Activated CD8-positive, alpha-beta T cell treated with anti-CD3 and anti-CD28 coated beads for 36 hours (primary cell): ENCODE measurements at regions not wholly inside any gene's neighbourhood (a gene's known extent, or its start where the extent isn't known, plus 50 kb on each side); places are given as distances from the start of the nearest gene placed in this dataset.

ENCODE experiments used
- ATAC-seq: fragments of 200-7000 bp; cut with Tn5 transposase; one replicate; pipeline ENCODE4 v1.10.0; 2021; ENCODE audit warnings: mild to moderate bottlenecking, moderate library complexity
- CTCF ChIA-PET: fragments of 350-600 bp; sonication (Branson Sonifier 250); formaldehyde crosslinking; loops from one replicate; lab custom pipeline; 2021; ENCODE audit warnings: antibody characterized with exemption; lab: Charles Lee
- POLR2A ChIA-PET: fragments of 350-600 bp; sonication (Branson Sonifier 250); formaldehyde crosslinking; loops from one replicate; lab custom pipeline; 2021; ENCODE audit warnings: antibody characterized with exemption; lab: Charles Lee
- DNase-seq: peaks from one replicate; pipeline ENCODE4 v3.0.0-alpha.2; 2020
- H3K27ac Mint-ChIP-seq: one replicate; pipeline ENCODE4 v1.8.0; 2021; ENCODE audit warnings: mild to moderate bottlenecking, mixed read lengths
- H3K27me3 Mint-ChIP-seq: one replicate; pipeline ENCODE4 v1.8.0; 2021; ENCODE audit warnings: mixed read lengths
- H3K36me3 Mint-ChIP-seq: one replicate; pipeline ENCODE4 v1.8.0; 2021; ENCODE audit warnings: low read depth, mixed read lengths
- H3K4me1 Mint-ChIP-seq: one replicate; pipeline ENCODE4 v1.8.0; 2021; ENCODE audit warnings: low read depth, mixed read lengths
- H3K4me3 Mint-ChIP-seq: one replicate; pipeline ENCODE4 v1.8.0; 2021; ENCODE audit warnings: mild to moderate bottlenecking, moderate library complexity, mixed read lengths
- H3K9me3 Mint-ChIP-seq: one replicate; pipeline ENCODE4 v1.8.0; 2021; ENCODE audit warnings: mixed read lengths
- CTCF ChIP-seq: fragments of 200-600 bp; IDR thresholded peaks from one replicate; pipeline ENCODE4 v1.8.0; 2022; ENCODE audit warnings: antibody characterized with exemption, mild to moderate bottlenecking
- intact Hi-C: fragments of 100-400 bp; cut with micrococcal nuclease; formaldehyde crosslinking; loops from one replicate; pipeline ENCODE4 v1.10.0; 2022

GRCh38 chr1:83024251-83024767 is 974.6 kb downstream of the TTLL7 start:
- ChIA-PET POLR2A (no interaction called here), CTCF (no interaction called here)
- peaks cover 5% of the 10 kb centered on the region for H3K9me3 Mint-ChIP-seq
- no peak for ATAC-seq
- TF ChIP-seq CTCF = no peak
- intact Hi-C loops = no loop called here
- H3K4me3 Mint-ChIP-seq = no peak overlapping the region
- no peak overlapping the region for H3K27ac Mint-ChIP-seq
- no peaks in the 10 kb centered on the region for H3K27me3 Mint-ChIP-seq
- no peak for DNase-seq
- peaks cover 4% of the 10 kb centered on the region for H3K4me1 Mint-ChIP-seq
- H3K36me3 Mint-ChIP-seq = no peaks in the 10 kb centered on the region

GRCh38 chr1:83023212-83023611 is 975.7 kb downstream of the TTLL7 start:
- H3K9me3 Mint-ChIP-seq = peaks cover 5% of the 10 kb centered on the region
- peaks cover 4% of the 10 kb centered on the region for H3K4me1 Mint-ChIP-seq
- no peak for TF ChIP-seq CTCF
- H3K4me3 Mint-ChIP-seq = no peak overlapping the region
- CTCF ChIA-PET = no interaction called here
- no peak for ATAC-seq
- no peaks in the 10 kb centered on the region for H3K36me3 Mint-ChIP-seq
- intact Hi-C loops = no loop called here
- no peak for DNase-seq
- POLR2A ChIA-PET = no interaction called here
- no peaks in the 10 kb centered on the region for H3K27me3 Mint-ChIP-seq
- H3K27ac Mint-ChIP-seq = no peak overlapping the region

- TF ChIP-seq CTCF = no peak
- CTCF ChIA-PET = no interaction called here
These were observed 976.7 kb downstream of the TTLL7 start for GRCh38 chr1:83022206-83022605.

GRCh38 chr1:83017701-83018100 is 981.2 kb downstream of the TTLL7 start:
- intact Hi-C loops = no loop called here

More at GRCh38 chr1:83022206-83022605, 976.7 kb downstream of the TTLL7 start:
- Mint-ChIP-seq H3K36me3 (no peaks in the 10 kb centered on the region), H3K27ac (no peak overlapping the region), H3K4me1 (peaks cover 4% of the 10 kb centered on the region), H3K4me3 (no peak overlapping the region), H3K27me3 (no peaks in the 10 kb centered on the region), H3K9me3 (peaks cover 5% of the 10 kb centered on the region)
- intact Hi-C loops = no loop called here
- POLR2A ChIA-PET = no interaction called here
- DNase-seq (no peak), ATAC-seq (no peak)

DNA sequence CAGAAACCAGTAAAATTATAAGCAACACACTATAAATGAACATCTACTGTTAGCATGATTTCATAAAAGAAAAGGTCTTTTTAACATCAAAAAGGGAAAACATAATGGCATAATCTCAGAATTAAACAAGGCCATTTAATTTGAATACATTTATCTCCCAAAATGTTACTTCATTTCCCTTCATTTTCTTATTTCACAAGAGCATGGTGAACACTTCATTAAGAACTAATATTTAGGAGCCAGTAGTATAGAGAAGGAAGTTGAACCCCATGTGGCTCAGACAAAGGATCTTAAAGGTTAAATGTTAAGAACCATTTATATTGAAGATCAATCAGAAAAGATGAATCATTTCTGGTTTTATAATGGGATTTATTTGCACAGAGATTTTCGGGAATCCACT is 981.7 kb downstream of the TTLL7 start:
- no peak for DNase-seq
- CTCF ChIA-PET = no interaction called here
- POLR2A ChIA-PET = no interaction called here
- intact Hi-C loops = no loop called here
- Mint-ChIP-seq H3K4me1 (no peaks in the 10 kb centered on the region), H3K36me3 (no peaks in the 10 kb centered on the region), H3K9me3 (peaks cover 5% of the 10 kb centered on the region), H3K4me3 (no peak overlapping the region), H3K27me3 (no peaks in the 10 kb centered on the region), H3K27ac (no peak overlapping the region)
- no peak for TF ChIP-seq CTCF
- no peak for ATAC-seq

More at GRCh38 chr1:83017701-83018100, 981.2 kb downstream of the TTLL7 start:
- Mint-ChIP-seq H3K27ac (no peak overlapping the region), H3K4me1 (no peaks in the 10 kb centered on the region), H3K36me3 (no peaks in the 10 kb centered on the region), H3K4me3 (no peak overlapping the region), H3K9me3 (peaks cover 5% of the 10 kb centered on the region), H3K27me3 (no peaks in the 10 kb centered on the region)
- DNase-seq (no peak), ATAC-seq (no peak)
- ChIA-PET CTCF (no interaction called here), POLR2A (no interaction called here)
- TF ChIP-seq CTCF = no peak
